ENCODE measurements at regions not wholly inside any gene's neighbourhood (a gene's known extent, or its start where the extent isn't known, plus 50 kb on each side); places are given as distances from the start of the nearest gene placed in this dataset.

GRCh38 chr15:25504307-25504706, 65.5 kb upstream of the UBE3A start:
- DNase-seq (ENCODE audit: low read depth): peak; percentile 7

GRCh38 chr15:25501828-25502446, 63.1 kb upstream of the UBE3A start:
- DNase-seq (ENCODE audit: low read depth): peak; percentile 7

GRCh38 chr15:25498835-25499234, 60.0 kb upstream of the UBE3A start:
- DNase-seq (ENCODE audit: low read depth): no peak

- no peak for DNase-seq (ENCODE audit: low read depth)
Observed at GRCh38 chr15:25497934-25498333, 59.1 kb upstream of the UBE3A start.

- DNase-seq (ENCODE audit: low read depth): no peak
Observed at GRCh38 chr15:25493823-25494526, 55.2 kb upstream of the UBE3A start.

GRCh38 chr15:25492315-25492714, 53.5 kb upstream of the UBE3A start:
- no peak for DNase-seq (ENCODE audit: low read depth)

Data from amniotic epithelial cell (primary cell).